MM.1S (cell line): ENCODE measurements at regions not wholly inside any gene's neighbourhood (a gene's known extent, or its start where the extent isn't known, plus 50 kb on each side); places are given as distances from the start of the nearest gene placed in this dataset.

Source experiments
- DNase-seq: peaks from one replicate; pipeline ENCODE4 v3.0.0-alpha.2; 2015
- H2AFZ ChIP-seq: fragments of 300-600 bp; sonication (generic); 2 replicates; pipeline ENCODE4 v1.6.0; 2016; ENCODE audit warnings: antibody characterized with exemption, low read length
- H3F3A ChIP-seq: fragments of 300-600 bp; sonication (generic); 2 replicates; pipeline ENCODE4 v1.6.1; 2016; ENCODE audit warnings: mild to moderate bottlenecking, antibody characterized with exemption, low read length, moderate library complexity, mixed read lengths; ENCODE audit not compliant: insufficient read depth
- H3K27ac ChIP-seq: fragments of 300-600 bp; sonication (generic); 2 replicates; pipeline ENCODE4 v1.5.1; 2016; ENCODE audit warnings: mild to moderate bottlenecking, low read length
- H3K27me3 ChIP-seq: fragments of 300-600 bp; sonication (generic); replicated peaks from 2 replicates; pipeline ENCODE4 v1.6.0; 2016; ENCODE audit warnings: low read length; ENCODE audit not compliant: insufficient read depth
- H3K36me3 ChIP-seq: fragments of 300-600 bp; sonication (generic); replicated peaks from 2 replicates; pipeline ENCODE4 v1.6.1; 2016; ENCODE audit warnings: mild to moderate bottlenecking, low read length, mixed read lengths; ENCODE audit not compliant: insufficient read depth
- H3K4me1 ChIP-seq: fragments of 300-600 bp; sonication (generic); 2 replicates; pipeline ENCODE4 v1.6.1; 2016; ENCODE audit warnings: low read length, mixed read lengths
- H3K4me2 ChIP-seq: fragments of 300-600 bp; sonication (generic); 2 replicates; pipeline ENCODE4 v1.6.0; 2016; ENCODE audit warnings: low read depth, low read length
- H3K4me3 ChIP-seq: fragments of 300-600 bp; sonication (generic); 2 replicates; pipeline ENCODE4 v1.5.1; 2016; ENCODE audit warnings: low read length, mixed read lengths
- H3K79me2 ChIP-seq: fragments of 300-600 bp; sonication (generic); 2 replicates; pipeline ENCODE4 v1.6.1; 2016; ENCODE audit warnings: mixed run types, low read length, mixed read lengths
- H3K9ac ChIP-seq: fragments of 300-600 bp; sonication (generic); 2 replicates; pipeline ENCODE4 v1.6.1; 2016; ENCODE audit warnings: low read length, mixed read lengths
- H3K9me2 ChIP-seq: fragments of 300-600 bp; sonication (generic); replicated peaks from 2 replicates; pipeline ENCODE4 v1.6.1; 2016; ENCODE audit warnings: mild to moderate bottlenecking, low read length, mixed read lengths; ENCODE audit not compliant: insufficient read depth
- H3K9me3 ChIP-seq: fragments of 300-600 bp; sonication (generic); replicated peaks from 2 replicates; pipeline ENCODE4 v1.6.1; 2016; ENCODE audit warnings: mild to moderate bottlenecking, low read length, mixed read lengths; ENCODE audit not compliant: insufficient read depth
- H4K20me1 ChIP-seq: fragments of 300-600 bp; sonication (generic); 2 replicates; pipeline ENCODE4 v1.6.1; 2016; ENCODE audit warnings: mild to moderate bottlenecking, low read length, moderate library complexity, mixed read lengths; ENCODE audit not compliant: insufficient read depth
- CTCF ChIP-seq: fragments of 300-600 bp; sonication (generic); IDR thresholded peaks from 2 replicates; pipeline ENCODE4 v1.5.1; 2016; ENCODE audit warnings: antibody characterized with exemption, low read length, mixed read lengths
- EZH2 ChIP-seq: fragments of 300-600 bp; sonication (generic); optimal IDR thresholded peaks from 2 replicates; pipeline ENCODE3; 2017; ENCODE audit warnings: low read depth, mild to moderate bottlenecking, antibody characterized with exemption, low read length, mixed read lengths
- EZH2phosphoT487 ChIP-seq: fragments of 300-600 bp; sonication (generic); IDR thresholded peaks from 2 replicates; pipeline ENCODE4 v1.6.1; 2018; ENCODE audit warnings: antibody characterized with exemption, low read length

DNA sequence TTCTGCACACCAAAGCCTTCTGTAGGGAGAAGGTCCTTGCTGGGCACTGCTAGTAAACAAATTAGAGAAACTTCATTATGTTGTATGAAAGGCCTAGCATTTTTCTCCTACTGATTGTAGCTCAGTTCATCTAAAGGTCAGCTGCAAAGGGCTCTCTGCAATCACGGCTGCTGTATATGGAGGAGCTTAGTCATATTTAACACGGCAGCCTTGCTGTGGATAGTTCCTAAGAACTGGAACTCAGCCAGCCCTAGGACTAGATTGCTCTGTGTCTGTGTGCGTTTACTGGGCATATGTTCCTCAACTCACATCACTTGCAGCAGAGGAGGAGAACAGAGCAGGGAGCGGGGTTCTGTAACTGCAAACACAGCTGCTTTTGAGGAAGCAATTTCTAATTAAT is 1103.9 kb upstream of the KLHL29 start:
- Histone ChIP-seq H3K9me3 (no peaks in the 10 kb centered on the region), H4K20me1 (no peaks in the 10 kb centered on the region), H3K4me3 (no peak overlapping the region), H3K4me1 (no peaks in the 10 kb centered on the region), H3K9me2 (no peaks in the 10 kb centered on the region), H3K27ac (no peak overlapping the region), H3K9ac (no peak overlapping the region), H3K4me2 (no peak overlapping the region), H2AFZ (no peak overlapping the region), H3K36me3 (no peaks in the 10 kb centered on the region), H3F3A (no peaks in the 10 kb centered on the region), H3K27me3 (no peaks in the 10 kb centered on the region), H3K79me2 (no peaks in the 10 kb centered on the region)
- no peak for DNase-seq
- TF ChIP-seq CTCF: no peak
- no peak for TF ChIP-seq EZH2
- TF ChIP-seq EZH2phosphoT487: no peak

GRCh38 chr2:22282220-22282619 is 1102.8 kb upstream of the KLHL29 start:
- H4K20me1 ChIP-seq: no peaks in the 10 kb centered on the region
- no peak for TF ChIP-seq EZH2
- TF ChIP-seq CTCF: no peak
- no peak for TF ChIP-seq EZH2phosphoT487
- H3K4me3 ChIP-seq: no peak overlapping the region
- DNase-seq: no peak
- no peaks in the 10 kb centered on the region for H3K79me2 ChIP-seq
- no peak overlapping the region for H2AFZ ChIP-seq
- H3F3A ChIP-seq: no peaks in the 10 kb centered on the region
- H3K9me2 ChIP-seq: no peaks in the 10 kb centered on the region
- H3K4me2 ChIP-seq: no peak overlapping the region
- no peak overlapping the region for H3K27ac ChIP-seq
- H3K9ac ChIP-seq: no peak overlapping the region
- H3K4me1 ChIP-seq: no peaks in the 10 kb centered on the region
- H3K9me3 ChIP-seq: no peaks in the 10 kb centered on the region
- no peaks in the 10 kb centered on the region for H3K27me3 ChIP-seq
- H3K36me3 ChIP-seq: no peaks in the 10 kb centered on the region

DNA sequence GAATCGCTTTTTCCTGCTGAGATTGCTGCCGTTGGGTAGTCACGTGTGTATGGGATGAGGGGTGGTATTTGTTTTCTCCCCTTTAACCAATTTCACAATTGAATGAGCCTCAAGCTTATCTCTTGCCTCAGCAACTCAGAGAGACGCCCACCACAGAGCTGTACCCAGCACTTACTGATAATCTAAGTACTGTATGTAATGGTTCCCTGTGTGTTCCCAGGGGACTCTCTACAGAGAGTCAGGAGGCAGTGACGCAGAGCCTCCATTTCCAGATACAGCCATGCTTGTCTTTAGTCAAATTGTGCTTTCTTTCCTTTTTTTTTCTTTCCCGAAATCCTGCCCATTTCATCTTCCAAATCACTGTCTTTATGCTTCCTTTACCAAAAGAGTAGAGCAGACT is 1102.1 kb upstream of the KLHL29 start:
- Histone ChIP-seq H3K4me2 (no peak overlapping the region), H2AFZ (no peak overlapping the region), H3K9ac (no peak overlapping the region), H3K9me3 (no peaks in the 10 kb centered on the region), H3K36me3 (no peaks in the 10 kb centered on the region), H3K79me2 (no peaks in the 10 kb centered on the region), H3K27ac (no peak overlapping the region), H3K4me3 (no peak overlapping the region), H3K27me3 (no peaks in the 10 kb centered on the region), H3F3A (no peaks in the 10 kb centered on the region), H3K4me1 (no peaks in the 10 kb centered on the region), H4K20me1 (no peaks in the 10 kb centered on the region), H3K9me2 (no peaks in the 10 kb centered on the region)
- no peak for DNase-seq
- TF ChIP-seq EZH2phosphoT487: no peak
- no peak for TF ChIP-seq EZH2
- no peak for TF ChIP-seq CTCF

DNA sequence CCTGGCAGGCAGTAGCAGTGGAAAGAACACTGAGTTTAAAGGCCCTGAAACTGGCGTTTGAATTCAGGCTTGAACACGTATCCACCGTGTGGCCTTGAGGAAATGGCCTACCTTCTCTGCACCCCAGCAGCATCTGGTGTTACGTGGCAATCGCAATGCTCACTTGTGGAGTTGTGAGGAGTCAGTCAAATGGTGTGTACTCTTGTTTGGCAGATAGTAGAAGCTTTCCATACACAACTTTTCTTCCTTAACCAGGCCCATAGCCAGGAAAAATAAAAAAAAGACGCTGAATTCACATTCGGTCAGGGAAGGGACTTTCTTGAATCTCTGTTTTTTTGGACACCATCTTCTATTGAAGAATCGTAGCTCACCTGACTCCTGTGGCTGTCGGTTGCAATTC is 1101.5 kb upstream of the KLHL29 start:
- no peaks in the 10 kb centered on the region for H3K27me3 ChIP-seq
- H3K36me3 ChIP-seq: no peaks in the 10 kb centered on the region
- H2AFZ ChIP-seq: no peak overlapping the region
- no peak overlapping the region for H3K27ac ChIP-seq
- no peaks in the 10 kb centered on the region for H3K9me2 ChIP-seq
- no peaks in the 10 kb centered on the region for H3K79me2 ChIP-seq
- no peaks in the 10 kb centered on the region for H3K4me1 ChIP-seq
- H3F3A ChIP-seq: no peaks in the 10 kb centered on the region
- H3K9ac ChIP-seq: no peak overlapping the region
- TF ChIP-seq EZH2phosphoT487 (no peak), EZH2 (no peak), CTCF (no peak)
- no peaks in the 10 kb centered on the region for H4K20me1 ChIP-seq
- no peak overlapping the region for H3K4me3 ChIP-seq
- DNase-seq: no peak
- H3K4me2 ChIP-seq: no peak overlapping the region
- H3K9me3 ChIP-seq: no peaks in the 10 kb centered on the region
